Jurkat, Clone E6-1 (cell line): ENCODE measurements at regions not wholly inside any gene's neighbourhood (a gene's known extent, or its start where the extent isn't known, plus 50 kb on each side); places are given as distances from the start of the nearest gene placed in this dataset.

Source experiments
- DNase-seq: peaks from one replicate; pipeline ENCODE4 v3.0.0-alpha.2; 2011; ENCODE audit warnings: low read depth, low spot score
- H3K4me3 ChIP-seq: 2 replicates; pipeline ENCODE4 v1.5.1; 2011; ENCODE audit warnings: mild to moderate bottlenecking, low read length, control low read depth, moderate library complexity

DNA sequence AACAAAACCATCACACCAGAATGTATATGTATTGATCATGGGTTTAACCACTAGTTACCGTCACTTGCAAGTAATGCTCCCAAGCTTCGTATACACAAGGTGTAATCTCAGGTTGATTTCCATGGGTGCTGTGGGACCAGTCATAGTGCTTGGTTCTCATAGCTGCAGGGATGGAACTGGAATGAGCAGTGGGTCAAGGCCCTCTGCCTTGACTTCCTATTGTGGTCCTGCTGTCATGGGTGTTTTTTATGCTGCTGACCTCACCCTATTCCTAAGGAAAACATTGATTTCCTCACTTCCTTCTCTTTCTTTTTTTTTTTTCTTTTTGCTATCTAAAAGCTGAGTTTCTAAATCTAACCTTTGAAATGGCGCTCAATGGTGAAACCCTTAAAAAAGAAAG lies 325.6 kb upstream of the RASGRP1 start:
- no peak overlapping the region for H3K4me3 ChIP-seq
- DNase-seq = no peak

- no peak for DNase-seq
- H3K4me3 ChIP-seq = no peak overlapping the region
Measured at GRCh38 chr15:38893925-38894242, 329.3 kb upstream of the RASGRP1 start.

- DNase-seq = no peak
- H3K4me3 ChIP-seq = no peak overlapping the region
Measured at GRCh38 chr15:38894243-38894948, 329.8 kb upstream of the RASGRP1 start.

GRCh38 chr15:38895326-38896255 lies 331.0 kb upstream of the RASGRP1 start:
- DNase-seq = no peak
- no peak overlapping the region for H3K4me3 ChIP-seq

- H3K4me3 ChIP-seq = no peak overlapping the region
- no peak for DNase-seq
Measured at GRCh38 chr15:38896647-38897046, 332.0 kb upstream of the RASGRP1 start.

GRCh38 chr15:38897551-38897950 lies 332.9 kb upstream of the RASGRP1 start:
- DNase-seq = no peak

GRCh38 chr15:38898236-38898635 lies 333.6 kb upstream of the RASGRP1 start:
- no peak for DNase-seq
- H3K4me3 ChIP-seq = no peak overlapping the region

More at GRCh38 chr15:38897551-38897950, 332.9 kb upstream of the RASGRP1 start:
- no peak overlapping the region for H3K4me3 ChIP-seq

GRCh38 chr15:38899300-38899699 lies 334.7 kb upstream of the RASGRP1 start:
- H3K4me3 ChIP-seq = no peak overlapping the region
- DNase-seq = no peak

DNA sequence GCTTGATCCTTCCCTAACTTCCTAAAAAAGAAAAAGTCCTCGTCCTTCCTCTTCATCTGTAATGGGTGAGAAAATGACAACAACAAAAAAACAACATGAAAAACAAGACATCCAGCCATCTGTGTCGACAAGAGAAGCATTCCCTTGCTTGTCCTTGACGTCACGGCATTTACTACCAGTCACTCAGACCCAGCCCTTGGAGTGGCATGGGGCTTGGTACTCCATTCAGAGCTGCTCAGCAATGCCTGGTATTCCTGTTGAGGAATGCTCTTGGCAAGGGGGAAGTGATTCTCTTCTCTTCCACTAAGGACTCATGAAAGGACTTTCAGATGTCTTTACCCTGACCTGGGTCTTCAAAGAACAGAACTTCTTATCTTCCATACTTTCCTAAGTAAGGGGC lies 339.7 kb upstream of the RASGRP1 start:
- no peak for DNase-seq
- H3K4me3 ChIP-seq = no peak overlapping the region

- no peak for DNase-seq
- no peak overlapping the region for H3K4me3 ChIP-seq
Measured at GRCh38 chr15:38905632-38906031, 341.0 kb upstream of the RASGRP1 start.

GRCh38 chr15:38920966-38921365 lies 356.4 kb upstream of the RASGRP1 start:
- no peak overlapping the region for H3K4me3 ChIP-seq
- no peak for DNase-seq

DNA sequence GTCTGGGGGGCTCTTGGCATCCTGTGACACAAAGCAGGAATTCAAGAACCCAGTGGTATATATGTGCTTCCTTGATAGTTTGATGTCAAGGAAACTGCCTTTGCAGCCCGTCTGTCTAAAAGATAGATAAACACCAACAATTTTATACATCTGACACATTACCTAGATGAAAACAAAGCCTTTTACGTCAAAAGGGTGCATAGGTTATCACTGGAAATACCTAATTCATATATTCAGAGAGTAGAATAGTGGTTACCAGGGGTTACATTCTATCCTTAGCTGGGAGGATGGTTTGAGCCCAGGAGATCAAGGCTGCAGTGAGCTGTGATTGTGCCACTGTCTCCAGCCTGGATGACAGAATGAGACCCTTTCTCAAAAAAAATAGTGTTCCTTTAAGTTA lies 356.9 kb upstream of the RASGRP1 start:
- DNase-seq = no peak
- H3K4me3 ChIP-seq = no peak overlapping the region

GRCh38 chr15:38928431-38928830 lies 363.8 kb upstream of the RASGRP1 start:
- no peak for DNase-seq
- no peak overlapping the region for H3K4me3 ChIP-seq

- H3K4me3 ChIP-seq = no peak overlapping the region
- no peak for DNase-seq
Measured at GRCh38 chr15:38930851-38931572, 366.4 kb upstream of the RASGRP1 start.

- H3K4me3 ChIP-seq = no peak overlapping the region
- DNase-seq = no peak
Measured at GRCh38 chr15:38941399-38941953, 376.9 kb upstream of the RASGRP1 start.

- H3K4me3 ChIP-seq = no peak overlapping the region
- DNase-seq = no peak
Measured at GRCh38 chr15:38944536-38944935, 379.9 kb upstream of the RASGRP1 start.

DNA sequence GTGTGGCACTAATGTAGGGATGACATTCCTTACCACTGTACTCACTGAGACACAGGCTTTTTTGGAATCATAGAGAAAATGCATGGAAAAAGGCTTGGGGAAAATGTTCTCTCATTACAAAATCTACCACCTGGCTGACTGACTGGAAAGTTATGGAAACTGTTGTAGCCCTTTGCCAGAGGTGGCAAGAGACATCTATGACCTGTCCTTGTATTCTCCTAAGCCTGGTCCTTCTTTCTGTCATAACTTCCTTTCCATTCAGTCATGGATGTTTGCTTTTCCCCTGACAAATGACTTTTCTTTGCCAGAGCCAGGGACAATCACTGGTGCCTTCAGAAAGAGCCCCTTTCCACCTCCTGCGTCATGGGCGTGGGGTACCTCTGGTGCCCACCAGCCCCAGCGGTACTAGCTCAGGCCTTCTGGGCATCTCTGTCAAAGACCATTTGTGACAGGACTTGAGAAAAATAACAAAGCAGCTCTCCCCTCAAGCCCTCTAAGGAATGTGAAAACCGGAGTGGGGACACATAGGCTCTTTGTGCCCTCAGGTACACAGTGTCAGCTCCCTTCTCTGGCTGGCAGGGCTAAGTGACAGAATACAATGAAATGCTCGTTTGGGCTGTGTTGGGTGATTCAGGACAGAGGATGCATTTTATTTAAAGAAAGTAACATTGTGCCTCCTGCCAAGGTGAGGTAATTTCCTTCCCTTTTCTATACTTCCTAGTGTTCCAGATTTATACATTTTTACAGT lies 381.1 kb upstream of the RASGRP1 start:
- DNase-seq = no peak
- H3K4me3 ChIP-seq = no peak overlapping the region

DNA sequence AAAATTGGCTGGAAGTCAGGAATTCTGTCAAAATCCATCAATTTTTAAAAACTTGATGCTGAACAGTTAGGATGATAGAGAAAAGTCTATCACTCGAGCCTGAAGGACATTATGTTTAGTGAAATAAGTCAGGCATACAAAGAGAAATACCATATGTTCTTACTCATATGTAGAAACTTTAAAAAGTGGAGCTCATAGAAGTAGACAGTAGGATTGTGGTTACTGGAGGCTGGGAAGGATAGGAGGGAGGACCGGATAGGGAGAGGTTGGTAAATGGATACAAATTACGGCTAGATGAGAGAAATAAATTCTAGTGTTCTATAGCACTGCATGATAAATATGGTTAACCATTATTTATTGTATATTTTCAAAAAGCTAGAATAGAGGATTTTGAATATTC lies 389.5 kb upstream of the RASGRP1 start:
- DNase-seq = no peak
- H3K4me3 ChIP-seq = no peak overlapping the region

DNA sequence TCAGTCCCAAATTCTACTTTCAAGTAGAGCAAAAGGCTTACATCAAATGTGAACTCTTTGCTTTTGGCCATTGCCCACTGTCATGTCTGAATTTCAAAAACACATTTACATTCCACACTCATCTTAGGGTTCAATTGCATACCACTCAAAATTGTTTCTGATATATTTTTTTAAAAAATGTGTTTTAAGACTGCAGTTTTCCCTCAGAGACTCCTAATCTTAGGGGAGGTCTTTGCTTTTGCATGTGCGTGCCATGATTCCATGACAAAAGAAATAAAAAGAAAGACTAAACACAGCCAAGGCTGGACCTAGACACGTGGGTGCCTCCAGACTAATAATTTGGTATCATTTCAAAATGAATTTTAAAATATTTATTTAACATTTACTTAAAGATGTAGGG lies 396.8 kb upstream of the RASGRP1 start:
- no peak overlapping the region for H3K4me3 ChIP-seq
- DNase-seq = no peak
